ENCODE measurements at regions not wholly inside any gene's neighbourhood (a gene's known extent, or its start where the extent isn't known, plus 50 kb on each side); places are given as distances from the start of the nearest gene placed in this dataset.

DNA sequence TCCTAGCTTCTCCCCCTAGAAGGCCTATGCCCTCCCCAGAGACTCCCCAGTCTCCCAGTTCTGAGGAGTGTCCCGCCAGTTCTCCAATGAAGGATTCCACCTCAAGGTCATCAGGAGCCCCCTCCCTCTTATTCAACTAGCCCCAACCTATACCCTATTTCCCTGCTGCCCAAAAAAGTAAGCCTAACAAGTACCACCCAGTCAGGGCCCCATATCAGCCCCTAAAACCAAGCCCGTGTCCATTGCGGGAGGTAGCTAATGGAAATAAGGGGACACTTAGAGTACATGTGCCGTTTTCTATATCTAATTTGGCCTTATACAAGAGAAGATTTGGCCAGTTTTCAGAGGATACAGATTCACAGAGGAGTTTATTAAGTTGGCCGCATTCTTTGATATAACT is 416.2 kb downstream of the MATN1 start:
- DNase-seq (ENCODE audit: low read depth in 6 of 9, low spot score in 9 of 9) = no peak
- Histone ChIP-seq H3K27me3 (ENCODE audit: control insufficient read depth in 2 of 2, insufficient read depth in 1 of 2, low read length in 1 of 2) (no peaks in the 10 kb centered on the region), H3K9me3 (ENCODE audit: control insufficient read depth in 2 of 2, insufficient read depth in 1 of 2, low read length in 1 of 2) (no peaks in the 10 kb centered on the region), H3K4me3 (ENCODE audit: low read length in 2 of 2) (no peak overlapping the region), H3K27ac (ENCODE audit: low read depth in 1 of 2, low read length in 1 of 2) (no peak overlapping the region), H3K36me3 (ENCODE audit: control insufficient read depth in 2 of 2, insufficient read depth in 2 of 2, low read length in 1 of 2) (no peaks in the 10 kb centered on the region), H3K4me1 (ENCODE audit: control insufficient read depth in 2 of 2, insufficient read depth in 2 of 2, low read length in 2 of 2) (no peaks in the 10 kb centered on the region)
- WGBS = 96% methylated on average over 5 of the region's 5 CpGs

DNA sequence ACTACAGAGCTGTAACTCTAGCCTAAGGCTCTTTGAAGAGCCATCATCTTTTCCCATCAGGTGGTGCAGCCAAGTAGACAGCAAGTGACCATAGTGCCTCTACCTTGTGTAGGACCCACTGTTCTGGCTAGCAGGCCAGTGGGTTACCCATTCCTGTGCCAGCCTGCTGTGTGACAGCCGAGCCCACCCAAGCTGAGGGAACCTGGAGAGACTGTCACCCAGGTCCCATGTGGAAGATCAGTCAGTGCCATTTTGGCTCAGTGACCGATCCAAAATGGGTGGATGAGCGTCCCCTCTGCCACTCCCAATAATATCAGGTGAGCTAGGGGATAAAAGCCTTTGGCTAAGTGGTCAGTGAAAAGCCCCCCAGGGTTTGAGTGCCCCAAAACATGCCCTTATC is 417.9 kb downstream of the MATN1 start:
- H3K27me3 ChIP-seq (ENCODE audit: control insufficient read depth in 2 of 2, insufficient read depth in 1 of 2, low read length in 1 of 2) = no peaks in the 10 kb centered on the region
- no peaks in the 10 kb centered on the region for H3K9me3 ChIP-seq (ENCODE audit: control insufficient read depth in 2 of 2, insufficient read depth in 1 of 2, low read length in 1 of 2)
- H3K27ac ChIP-seq (ENCODE audit: low read depth in 1 of 2, low read length in 1 of 2) = no peak overlapping the region
- no peak overlapping the region for H3K4me3 ChIP-seq (ENCODE audit: low read length in 2 of 2)
- no peaks in the 10 kb centered on the region for H3K36me3 ChIP-seq (ENCODE audit: control insufficient read depth in 2 of 2, insufficient read depth in 2 of 2, low read length in 1 of 2)
- 85% methylated on average over 3 of the region's 3 CpGs for WGBS
- no peaks in the 10 kb centered on the region for H3K4me1 ChIP-seq (ENCODE audit: control insufficient read depth in 2 of 2, insufficient read depth in 2 of 2, low read length in 2 of 2)
- no peak for DNase-seq (ENCODE audit: low read depth in 6 of 9, low spot score in 9 of 9)

DNA sequence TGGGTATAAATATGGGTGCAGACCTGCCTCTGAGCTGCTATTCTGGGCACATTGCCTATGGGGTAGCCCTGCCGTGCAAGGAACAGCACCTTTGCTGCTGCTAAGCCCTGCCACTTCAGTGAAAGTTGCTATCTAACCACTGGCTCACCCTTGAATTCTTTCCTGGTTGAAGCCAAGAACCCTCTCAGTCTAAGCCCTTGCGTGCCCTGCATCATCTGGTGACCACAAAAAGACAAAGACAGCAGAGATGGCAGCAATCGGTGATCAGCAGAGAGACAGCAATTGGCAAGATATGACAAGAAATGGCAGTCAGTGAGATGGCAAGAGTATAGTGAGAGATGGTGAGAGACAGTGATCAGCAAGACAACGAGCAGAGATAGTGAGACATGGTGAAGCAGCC is 418.3 kb downstream of the MATN1 start:
- no peak for DNase-seq (ENCODE audit: low read depth in 6 of 9, low spot score in 9 of 9)
- H3K4me3 ChIP-seq (ENCODE audit: low read length in 2 of 2) = no peak overlapping the region
- H3K4me1 ChIP-seq (ENCODE audit: control insufficient read depth in 2 of 2, insufficient read depth in 2 of 2, low read length in 2 of 2) = no peaks in the 10 kb centered on the region
- no peaks in the 10 kb centered on the region for H3K36me3 ChIP-seq (ENCODE audit: control insufficient read depth in 2 of 2, insufficient read depth in 2 of 2, low read length in 1 of 2)
- H3K27me3 ChIP-seq (ENCODE audit: control insufficient read depth in 2 of 2, insufficient read depth in 1 of 2, low read length in 1 of 2) = no peaks in the 10 kb centered on the region
- H3K9me3 ChIP-seq (ENCODE audit: control insufficient read depth in 2 of 2, insufficient read depth in 1 of 2, low read length in 1 of 2) = no peaks in the 10 kb centered on the region
- no peak overlapping the region for H3K27ac ChIP-seq (ENCODE audit: low read depth in 1 of 2, low read length in 1 of 2)
- WGBS = 81% methylated on average over 4 of the region's 4 CpGs

DNA sequence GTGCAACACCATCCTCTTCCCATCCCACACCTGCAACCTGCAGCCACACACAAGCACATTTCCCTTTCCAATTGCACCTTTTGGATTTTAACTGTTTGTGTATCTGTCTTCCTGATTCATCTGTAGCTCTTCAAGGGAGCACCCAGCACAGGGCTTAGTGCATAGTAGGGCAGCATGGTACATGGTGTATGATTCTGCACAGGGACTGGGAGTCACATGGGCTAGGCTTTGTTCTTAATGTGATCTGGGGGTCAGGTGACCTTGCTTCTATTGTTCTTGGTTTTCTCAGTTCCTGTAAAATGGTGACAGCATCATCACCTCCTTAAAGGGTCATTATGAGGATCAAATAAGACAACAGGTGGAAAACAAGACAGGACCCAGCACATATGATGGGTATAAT is 419.3 kb downstream of the MATN1 start:
- Histone ChIP-seq H3K27me3 (ENCODE audit: control insufficient read depth in 2 of 2, insufficient read depth in 1 of 2, low read length in 1 of 2) (no peaks in the 10 kb centered on the region), H3K9me3 (ENCODE audit: control insufficient read depth in 2 of 2, insufficient read depth in 1 of 2, low read length in 1 of 2) (no peaks in the 10 kb centered on the region), H3K27ac (ENCODE audit: low read depth in 1 of 2, low read length in 1 of 2) (no peak overlapping the region), H3K4me1 (ENCODE audit: control insufficient read depth in 2 of 2, insufficient read depth in 2 of 2, low read length in 2 of 2) (no peaks in the 10 kb centered on the region), H3K36me3 (ENCODE audit: control insufficient read depth in 2 of 2, insufficient read depth in 2 of 2, low read length in 1 of 2) (no peaks in the 10 kb centered on the region), H3K4me3 (ENCODE audit: low read length in 2 of 2) (no peak overlapping the region)
- no peak for DNase-seq (ENCODE audit: low read depth in 6 of 9, low spot score in 9 of 9)

DNA sequence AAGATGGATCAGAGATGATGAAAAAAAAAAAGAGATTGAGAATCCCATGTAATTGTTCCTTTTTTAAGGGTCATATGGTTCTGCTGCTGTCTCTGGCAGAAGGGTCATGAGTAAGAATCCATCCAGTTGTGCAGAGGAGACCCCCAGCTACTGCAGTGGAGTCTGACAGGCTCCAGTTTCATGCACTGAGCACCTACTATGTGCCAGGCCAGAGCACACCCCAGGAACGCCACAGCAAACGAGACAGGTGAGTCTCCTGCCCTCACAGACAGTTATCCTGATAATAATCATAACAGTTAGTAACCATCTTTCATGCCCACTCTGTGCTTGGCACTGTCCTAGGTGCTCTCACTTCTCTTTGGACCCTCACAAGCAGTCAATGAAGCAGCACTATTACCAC is 420.0 kb downstream of the MATN1 start:
- H3K27me3 ChIP-seq (ENCODE audit: control insufficient read depth in 2 of 2, insufficient read depth in 1 of 2, low read length in 1 of 2) = no peaks in the 10 kb centered on the region
- H3K36me3 ChIP-seq (ENCODE audit: control insufficient read depth in 2 of 2, insufficient read depth in 2 of 2, low read length in 1 of 2) = no peaks in the 10 kb centered on the region
- H3K27ac ChIP-seq (ENCODE audit: low read depth in 1 of 2, low read length in 1 of 2) = no peak overlapping the region
- H3K4me1 ChIP-seq (ENCODE audit: control insufficient read depth in 2 of 2, insufficient read depth in 2 of 2, low read length in 2 of 2) = no peaks in the 10 kb centered on the region
- DNase-seq (ENCODE audit: low read depth in 6 of 9, low spot score in 9 of 9) = no peak
- H3K4me3 ChIP-seq (ENCODE audit: low read length in 2 of 2) = no peak overlapping the region
- no peaks in the 10 kb centered on the region for H3K9me3 ChIP-seq (ENCODE audit: control insufficient read depth in 2 of 2, insufficient read depth in 1 of 2, low read length in 1 of 2)
- 88% methylated on average over 2 of the region's 2 CpGs for WGBS

DNA sequence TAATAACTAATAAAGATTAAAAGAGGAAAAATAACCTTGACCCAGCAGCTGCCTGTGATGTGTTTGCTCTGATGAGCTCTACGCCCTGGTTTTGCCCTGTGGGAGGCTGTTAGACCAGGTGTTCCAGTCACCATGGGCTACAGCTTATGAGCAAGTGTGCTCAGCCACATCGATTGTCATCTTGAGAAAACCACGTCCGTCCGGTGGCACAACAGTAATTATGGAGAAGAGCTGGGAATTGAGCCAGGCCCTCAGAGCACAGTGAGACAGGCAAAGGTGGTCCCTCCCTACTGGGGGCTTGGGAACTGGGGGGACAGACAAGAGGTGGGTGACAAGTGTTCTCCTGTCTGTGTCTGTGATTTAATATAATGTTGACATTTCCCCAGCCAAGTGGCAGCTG is 420.5 kb downstream of the MATN1 start:
- Histone ChIP-seq H3K27ac (ENCODE audit: low read depth in 1 of 2, low read length in 1 of 2) (no peak overlapping the region), H3K27me3 (ENCODE audit: control insufficient read depth in 2 of 2, insufficient read depth in 1 of 2, low read length in 1 of 2) (no peaks in the 10 kb centered on the region), H3K4me1 (ENCODE audit: control insufficient read depth in 2 of 2, insufficient read depth in 2 of 2, low read length in 2 of 2) (no peaks in the 10 kb centered on the region), H3K4me3 (ENCODE audit: low read length in 2 of 2) (no peak overlapping the region), H3K36me3 (ENCODE audit: control insufficient read depth in 2 of 2, insufficient read depth in 2 of 2, low read length in 1 of 2) (no peaks in the 10 kb centered on the region), H3K9me3 (ENCODE audit: control insufficient read depth in 2 of 2, insufficient read depth in 1 of 2, low read length in 1 of 2) (no peaks in the 10 kb centered on the region)
- WGBS = 86% methylated on average over 5 of the region's 5 CpGs
- DNase-seq (ENCODE audit: low read depth in 6 of 9, low spot score in 9 of 9) = no peak

DNA sequence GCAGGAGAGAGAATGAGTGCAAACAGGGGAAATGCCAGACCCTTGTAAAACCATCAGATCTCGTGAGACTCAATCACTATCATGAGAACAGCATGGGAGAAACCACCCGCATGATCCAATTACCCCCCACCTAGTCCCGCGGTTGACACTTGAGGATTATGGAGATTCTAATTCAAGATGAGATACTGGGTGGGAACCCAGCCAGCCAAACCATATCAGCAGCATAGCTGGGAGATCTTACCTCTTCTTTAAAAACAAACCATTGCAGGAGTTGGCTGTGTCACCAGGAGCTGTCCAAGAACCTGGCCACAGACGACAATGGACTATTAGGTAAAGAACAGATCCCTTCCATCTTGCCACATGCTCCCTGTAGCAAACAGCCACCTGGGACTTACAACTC is 422.7 kb downstream of the MATN1 start:
- H3K36me3 ChIP-seq (ENCODE audit: control insufficient read depth in 2 of 2, insufficient read depth in 2 of 2, low read length in 1 of 2) = no peaks in the 10 kb centered on the region
- 86% methylated on average over 5 of the region's 5 CpGs for WGBS
- no peak for DNase-seq (ENCODE audit: low read depth in 6 of 9, low spot score in 9 of 9)

DNA sequence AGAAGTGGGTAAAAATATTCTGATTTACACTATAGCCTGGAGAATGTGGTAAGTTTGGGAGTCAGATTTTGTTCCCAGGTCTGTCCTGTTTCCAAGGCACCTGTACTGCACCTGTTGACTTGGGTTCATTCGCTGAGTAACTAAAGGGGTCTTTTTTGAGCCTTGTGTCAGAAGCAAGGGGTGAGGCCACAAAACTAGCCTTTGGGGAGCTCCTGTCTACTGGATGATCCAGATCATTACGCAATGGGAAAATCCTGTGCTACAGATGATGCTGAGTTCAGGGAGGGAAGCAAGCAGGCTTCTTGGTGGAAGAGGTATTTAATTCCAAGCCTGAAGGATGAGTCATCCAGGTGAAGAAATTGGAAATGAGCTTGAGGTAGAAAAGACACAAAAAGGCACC is 424.0 kb downstream of the MATN1 start:
- H3K9me3 ChIP-seq (ENCODE audit: control insufficient read depth in 2 of 2, insufficient read depth in 1 of 2, low read length in 1 of 2) = no peaks in the 10 kb centered on the region
- no peak overlapping the region for H3K27ac ChIP-seq (ENCODE audit: low read depth in 1 of 2, low read length in 1 of 2)
- no peaks in the 10 kb centered on the region for H3K27me3 ChIP-seq (ENCODE audit: control insufficient read depth in 2 of 2, insufficient read depth in 1 of 2, low read length in 1 of 2)
- DNase-seq (ENCODE audit: low read depth in 6 of 9, low spot score in 9 of 9) = no peak
- no peak overlapping the region for H3K4me3 ChIP-seq (ENCODE audit: low read length in 2 of 2)
- H3K36me3 ChIP-seq (ENCODE audit: control insufficient read depth in 2 of 2, insufficient read depth in 2 of 2, low read length in 1 of 2) = no peaks in the 10 kb centered on the region
- H3K4me1 ChIP-seq (ENCODE audit: control insufficient read depth in 2 of 2, insufficient read depth in 2 of 2, low read length in 2 of 2) = no peaks in the 10 kb centered on the region
- WGBS = 94% methylated on average over 2 of the region's 2 CpGs

More for the DNA sequence above, 422.7 kb downstream of the MATN1 start:
- Histone ChIP-seq H3K27ac (ENCODE audit: low read depth in 1 of 2, low read length in 1 of 2) (no peak overlapping the region), H3K27me3 (ENCODE audit: control insufficient read depth in 2 of 2, insufficient read depth in 1 of 2, low read length in 1 of 2) (no peaks in the 10 kb centered on the region), H3K4me3 (ENCODE audit: low read length in 2 of 2) (no peak overlapping the region), H3K4me1 (ENCODE audit: control insufficient read depth in 2 of 2, insufficient read depth in 2 of 2, low read length in 2 of 2) (no peaks in the 10 kb centered on the region), H3K9me3 (ENCODE audit: control insufficient read depth in 2 of 2, insufficient read depth in 1 of 2, low read length in 1 of 2) (no peaks in the 10 kb centered on the region)

DNA sequence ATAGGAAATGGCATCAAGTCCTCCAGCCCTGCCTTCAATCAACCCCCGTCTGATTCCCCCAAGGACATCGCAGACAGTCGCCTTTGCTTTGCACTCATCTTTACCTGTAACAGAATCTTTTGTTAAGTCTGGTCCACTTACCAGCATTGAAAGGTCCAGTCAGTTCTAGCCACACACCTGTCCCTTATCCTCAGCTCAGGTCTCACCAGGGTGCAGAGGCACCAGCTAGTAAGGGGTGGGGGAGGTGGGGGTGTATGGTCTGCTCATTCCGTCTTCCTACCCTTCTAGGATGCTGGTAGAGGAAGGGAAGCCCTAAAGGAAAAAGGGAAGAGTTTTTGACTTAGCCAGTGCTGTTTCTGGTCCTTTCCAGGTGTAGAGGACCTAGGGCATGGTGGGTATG is 427.7 kb downstream of the MATN1 start:
- Histone ChIP-seq H3K36me3 (ENCODE audit: control insufficient read depth in 2 of 2, insufficient read depth in 2 of 2, low read length in 1 of 2) (no peaks in the 10 kb centered on the region), H3K9me3 (ENCODE audit: control insufficient read depth in 2 of 2, insufficient read depth in 1 of 2, low read length in 1 of 2) (no peaks in the 10 kb centered on the region), H3K27me3 (ENCODE audit: control insufficient read depth in 2 of 2, insufficient read depth in 1 of 2, low read length in 1 of 2) (no peaks in the 10 kb centered on the region), H3K27ac (ENCODE audit: low read depth in 1 of 2, low read length in 1 of 2) (no peak overlapping the region), H3K4me1 (ENCODE audit: control insufficient read depth in 2 of 2, insufficient read depth in 2 of 2, low read length in 2 of 2) (no peaks in the 10 kb centered on the region), H3K4me3 (ENCODE audit: low read length in 2 of 2) (no peak overlapping the region)
- DNase-seq (ENCODE audit: low read depth in 6 of 9, low spot score in 9 of 9) = no peak
- 93% methylated on average over 4 of the region's 4 CpGs for WGBS

DNA sequence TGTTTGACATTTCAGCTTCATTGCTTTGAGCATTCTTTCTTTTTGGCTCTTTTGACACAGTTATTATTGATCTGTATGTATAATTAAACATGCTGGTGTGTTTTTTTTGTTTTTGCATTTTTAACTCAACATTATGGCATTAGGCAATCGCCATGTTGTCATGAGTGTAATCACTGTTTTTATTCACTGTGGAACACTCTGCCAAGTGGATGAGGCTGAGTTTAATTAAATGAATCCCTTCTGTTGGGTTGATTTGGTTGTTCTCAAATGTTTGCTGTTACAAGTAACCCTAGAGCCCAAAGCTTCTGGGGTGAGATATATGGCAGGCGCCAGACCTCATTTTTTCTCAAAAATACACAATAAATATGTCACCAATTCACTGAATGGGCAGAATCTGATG is 428.1 kb downstream of the MATN1 start:
- DNase-seq (ENCODE audit: low read depth in 6 of 9, low spot score in 9 of 9) = no peak
- no peak overlapping the region for H3K4me3 ChIP-seq (ENCODE audit: low read length in 2 of 2)
- H3K27ac ChIP-seq (ENCODE audit: low read depth in 1 of 2, low read length in 1 of 2) = no peak overlapping the region
- H3K4me1 ChIP-seq (ENCODE audit: control insufficient read depth in 2 of 2, insufficient read depth in 2 of 2, low read length in 2 of 2) = no peaks in the 10 kb centered on the region
- WGBS = 96% methylated on average over 2 of the region's 2 CpGs
- H3K27me3 ChIP-seq (ENCODE audit: control insufficient read depth in 2 of 2, insufficient read depth in 1 of 2, low read length in 1 of 2) = no peaks in the 10 kb centered on the region
- H3K36me3 ChIP-seq (ENCODE audit: control insufficient read depth in 2 of 2, insufficient read depth in 2 of 2, low read length in 1 of 2) = no peaks in the 10 kb centered on the region
- no peaks in the 10 kb centered on the region for H3K9me3 ChIP-seq (ENCODE audit: control insufficient read depth in 2 of 2, insufficient read depth in 1 of 2, low read length in 1 of 2)
